ENCODE measurements at regions not wholly inside any gene's neighbourhood (a gene's known extent, or its start where the extent isn't known, plus 50 kb on each side); places are given as distances from the start of the nearest gene placed in this dataset.

DNA sequence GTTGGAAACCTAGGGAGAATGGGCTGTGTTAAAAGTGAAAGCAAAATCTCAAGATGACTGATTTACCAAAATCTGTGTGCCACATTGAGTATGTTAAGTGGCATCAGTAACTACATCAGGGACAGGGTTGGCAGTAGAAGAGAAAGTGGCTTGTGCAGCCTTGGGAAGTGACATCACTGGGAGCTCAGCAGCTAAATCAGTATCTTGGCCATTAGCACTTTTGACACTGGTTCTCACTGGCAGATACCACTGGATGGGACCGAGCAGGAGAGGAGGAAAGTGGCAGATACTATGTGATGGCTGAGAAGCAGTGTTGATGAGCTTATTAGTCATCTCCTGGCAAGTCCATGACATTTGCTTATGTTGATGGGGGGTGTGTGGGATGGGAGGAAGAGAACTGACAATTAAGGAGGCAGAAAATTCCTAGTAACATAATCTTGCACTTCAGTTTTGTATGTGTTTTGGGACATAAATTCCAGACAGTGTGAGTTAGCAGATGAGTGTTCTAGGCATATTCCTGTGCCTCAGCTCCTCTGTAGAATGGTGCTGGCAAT is 322.2 kb downstream of the SOX4 start:
- Histone ChIP-seq H3K27ac (no peak overlapping the region), H3K4me3 (no peak overlapping the region), H3K4me1 (replicated peaks in 1 of 2) (no peaks in the 10 kb centered on the region), H3K36me3 (replicated peaks in 1 of 2) (no peaks in the 10 kb centered on the region), H3K27me3 (no peaks in the 10 kb centered on the region), H3K9me3 (replicated peaks in 1 of 3) (no peaks in the 10 kb centered on the region)
- TF ChIP-seq POLR2A (IDR thresholded peaks at IDR 0.05) = no peak
- TF ChIP-seq, protein P1, sequence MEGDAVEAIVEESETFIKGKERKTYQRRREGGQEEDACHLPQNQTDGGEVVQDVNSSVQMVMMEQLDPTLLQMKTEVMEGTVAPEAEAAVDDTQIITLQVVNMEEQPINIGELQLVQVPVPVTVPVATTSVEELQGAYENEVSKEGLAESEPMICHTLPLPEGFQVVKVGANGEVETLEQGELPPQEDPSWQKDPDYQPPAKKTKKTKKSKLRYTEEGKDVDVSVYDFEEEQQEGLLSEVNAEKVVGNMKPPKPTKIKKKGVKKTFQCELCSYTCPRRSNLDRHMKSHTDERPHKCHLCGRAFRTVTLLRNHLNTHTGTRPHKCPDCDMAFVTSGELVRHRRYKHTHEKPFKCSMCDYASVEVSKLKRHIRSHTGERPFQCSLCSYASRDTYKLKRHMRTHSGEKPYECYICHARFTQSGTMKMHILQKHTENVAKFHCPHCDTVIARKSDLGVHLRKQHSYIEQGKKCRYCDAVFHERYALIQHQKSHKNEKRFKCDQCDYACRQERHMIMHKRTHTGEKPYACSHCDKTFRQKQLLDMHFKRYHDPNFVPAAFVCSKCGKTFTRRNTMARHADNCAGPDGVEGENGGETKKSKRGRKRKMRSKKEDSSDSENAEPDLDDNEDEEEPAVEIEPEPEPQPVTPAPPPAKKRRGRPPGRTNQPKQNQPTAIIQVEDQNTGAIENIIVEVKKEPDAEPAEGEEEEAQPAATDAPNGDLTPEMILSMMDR (IDR thresholded peaks at IDR 0.05) = no peak
- DNase-seq = peak in 1 of 7 donors; percentile 9
- intact Hi-C loops (cut with DNase I) = no loop called here
- 53 to 77% (median 67%) methylated on average over 1 of the region's 1 CpG for WGBS, 4 donors

DNA sequence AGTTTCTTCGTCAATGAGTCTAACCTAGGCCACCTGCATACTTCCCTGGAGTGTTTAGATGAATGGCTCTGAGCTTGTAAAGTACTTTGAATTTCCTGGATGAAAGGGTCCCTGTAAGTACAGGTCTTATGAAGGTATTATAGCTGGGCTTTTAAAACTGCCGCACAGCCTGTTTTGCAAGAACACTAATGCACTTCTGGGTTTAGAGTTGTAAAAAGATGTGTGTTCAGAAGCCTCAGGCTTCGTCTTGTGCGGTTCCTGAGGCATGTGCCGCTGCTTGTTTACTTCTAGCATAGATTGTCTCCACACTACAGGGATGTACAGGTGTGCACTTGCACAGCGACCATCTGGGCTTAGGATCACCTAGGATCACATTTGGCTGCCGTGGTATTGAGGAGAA is 324.5 kb downstream of the SOX4 start:
- intact Hi-C loops (cut with DNase I) = no loop called here
- no peaks in the 10 kb centered on the region for H3K9me3 ChIP-seq (replicated peaks in 1 of 3)
- WGBS, 4 donors = 88 to 94% (median 90%) methylated on average over 7 of the region's 7 CpGs
- no peaks in the 10 kb centered on the region for H3K27me3 ChIP-seq
- TF ChIP-seq, protein P1 (IDR thresholded peaks at IDR 0.05) = no peak
- TF ChIP-seq POLR2A (IDR thresholded peaks at IDR 0.05) = no peak
- DNase-seq = no peak
- no peak overlapping the region for H3K27ac ChIP-seq
- H3K36me3 ChIP-seq (replicated peaks in 1 of 2) = no peaks in the 10 kb centered on the region
- H3K4me1 ChIP-seq (replicated peaks in 1 of 2) = no peaks in the 10 kb centered on the region
- no peak overlapping the region for H3K4me3 ChIP-seq

DNA sequence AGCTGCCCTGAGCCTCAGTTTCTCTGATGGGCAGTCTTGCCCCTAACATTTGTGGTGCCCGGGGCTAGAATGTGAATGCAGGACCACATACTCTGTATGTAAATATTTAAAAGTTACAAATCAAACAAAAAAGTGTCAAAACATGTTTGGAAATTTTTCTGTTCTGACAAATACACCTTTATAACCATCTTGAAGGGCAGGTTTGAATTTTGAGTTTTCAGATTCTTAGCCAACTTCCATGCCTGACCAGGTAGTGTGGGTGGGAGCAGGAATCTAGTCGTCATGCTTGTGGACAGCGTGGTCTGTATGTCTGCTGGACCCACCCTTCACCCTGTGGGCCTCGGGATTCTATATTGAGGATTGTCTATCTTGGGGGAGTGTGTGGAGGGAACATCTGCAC is 325.1 kb downstream of the SOX4 start:
- Histone ChIP-seq H3K4me1 (replicated peaks in 1 of 2) (no peaks in the 10 kb centered on the region), H3K27ac (no peak overlapping the region), H3K9me3 (replicated peaks in 1 of 3) (no peaks in the 10 kb centered on the region), H3K4me3 (no peak overlapping the region), H3K27me3 (no peaks in the 10 kb centered on the region), H3K36me3 (replicated peaks in 1 of 2) (no peaks in the 10 kb centered on the region)
- 88 to 95% (median 89%) methylated on average over 4 of the region's 4 CpGs for WGBS, 4 donors
- DNase-seq = no peak
- TF ChIP-seq, protein P1 (IDR thresholded peaks at IDR 0.05) = no peak
- TF ChIP-seq POLR2A (IDR thresholded peaks at IDR 0.05) = no peak
- intact Hi-C loops (cut with DNase I) = no loop called here

DNA sequence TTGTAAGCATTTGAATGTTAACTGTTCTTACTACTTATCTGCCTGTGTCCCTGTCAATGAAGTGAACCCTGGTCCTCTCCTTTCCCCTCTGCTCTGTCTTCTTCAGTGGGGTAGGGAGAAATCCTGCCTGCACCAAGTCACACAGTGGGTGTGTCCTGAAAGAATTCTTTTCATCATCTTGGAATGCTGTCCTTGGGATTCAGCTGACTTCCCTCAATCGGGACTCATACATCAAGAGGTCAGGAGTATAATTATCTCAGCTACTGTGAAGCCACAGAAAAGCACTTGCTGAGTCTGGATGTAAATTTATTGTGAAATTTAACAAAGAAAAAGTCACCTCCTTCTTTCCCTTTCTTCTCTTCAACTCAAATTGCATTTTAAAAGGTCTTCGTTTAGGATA is 328.5 kb downstream of the SOX4 start:
- TF ChIP-seq, protein P1 (IDR thresholded peaks at IDR 0.05) = no peak
- TF ChIP-seq POLR2A (IDR thresholded peaks at IDR 0.05) = no peak
- 49 to 61% (median 53%) methylated on average over 2 of the region's 2 CpGs for WGBS, 4 donors

More for the DNA sequence above, 328.5 kb downstream of the SOX4 start:
- Histone ChIP-seq H3K4me1 (replicated peaks in 1 of 2) (no peaks in the 10 kb centered on the region), H3K36me3 (replicated peaks in 1 of 2) (no peaks in the 10 kb centered on the region), H3K27ac (no peak overlapping the region), H3K27me3 (no peaks in the 10 kb centered on the region), H3K9me3 (replicated peaks in 1 of 3) (no peaks in the 10 kb centered on the region), H3K4me3 (no peak overlapping the region)
- no peak for DNase-seq
- intact Hi-C loops (cut with DNase I) = no loop called here

Measured in adrenal gland (tissue), 9 donors.